ENCODE measurements at regions not wholly inside any gene's neighbourhood (a gene's known extent, or its start where the extent isn't known, plus 50 kb on each side); places are given as distances from the start of the nearest gene placed in this dataset.

DNA sequence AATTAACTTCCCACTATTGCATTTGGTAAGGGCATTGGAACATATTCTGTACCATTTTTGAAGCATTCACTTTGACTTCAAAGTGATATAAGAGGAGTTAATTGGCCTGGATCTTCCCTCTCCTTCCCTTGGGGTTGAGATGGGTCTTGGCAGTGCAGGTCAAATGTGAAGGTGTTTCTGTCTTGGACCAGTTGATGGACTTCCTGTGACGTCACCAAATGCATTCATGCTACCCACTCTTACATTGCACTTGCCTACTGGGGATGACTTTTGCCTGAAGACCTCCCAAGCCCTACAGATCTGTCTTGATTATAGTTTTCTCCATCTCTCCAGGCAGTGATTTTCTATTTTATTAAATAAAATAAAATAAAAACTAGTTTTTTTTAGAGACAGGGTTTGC is 221.5 kb downstream of the BUB3 start:
- no peaks in the 10 kb centered on the region; the same call in 1 of the 2 replicates for H3K27me3 Mint-ChIP-seq (ENCODE audit: low read depth)
- H3K14ac ChIP-seq (ENCODE audit: insufficient read depth, low read length): no peak overlapping the region
- H3K4me1 Mint-ChIP-seq: peaks cover 21 to 30% of the 10 kb centered on the region in 2 experiments
- H3K18ac ChIP-seq (ENCODE audit: insufficient read length, low read depth, low read length): no peak overlapping the region
- no peak overlapping the region for H4K5ac ChIP-seq (ENCODE audit: insufficient read length, low read depth, low read length)
- no peak overlapping the region for H2AK5ac ChIP-seq (ENCODE audit: insufficient read length, low read length)
- no peak overlapping the region for H2BK15ac ChIP-seq (ENCODE audit: low read depth, low read length)
- H3K4ac ChIP-seq (ENCODE audit: low read depth, low read length): no peak overlapping the region
- H3K27me3 ChIP-seq (ENCODE audit: insufficient read depth, low read length): no peaks in the 10 kb centered on the region
- H3K4me2 ChIP-seq (ENCODE audit: insufficient read depth, insufficient read length, low read length): no peak overlapping the region
- H2BK12ac ChIP-seq (ENCODE audit: insufficient read length, low read depth, low read length): no peak overlapping the region
- no peak overlapping the region for H2BK20ac ChIP-seq (ENCODE audit: low read depth, low read length, poor library complexity, severe bottlenecking)
- no peak overlapping the region for H2BK120ac ChIP-seq (ENCODE audit: low read depth, low read length, poor library complexity, severe bottlenecking)
- DNase-seq: no peak
- no peaks in the 10 kb centered on the region for H3K9me3 ChIP-seq (ENCODE audit: control insufficient read depth, low read depth, low read length)
- no peak overlapping the region for H4K91ac ChIP-seq (ENCODE audit: insufficient read length, low read depth, low read length)
- H3K56ac ChIP-seq (ENCODE audit: insufficient read length, low read depth, low read length): no peak overlapping the region
- no peak overlapping the region for H3K4me3 Mint-ChIP-seq
- peaks cover 3 to 11% (median 7%) of the 10 kb centered on the region in 3 experiments; a peak in 6 of 7 replicates for H3K36me3 Mint-ChIP-seq (ENCODE audit: insufficient read depth in 1 of 3, low read depth in 3 of 3)
- H3K9ac ChIP-seq (ENCODE audit: extremely low read depth, insufficient read length, low read length): no peak overlapping the region
- no peak for TF ChIP-seq CTCF (conservative IDR thresholded peaks at IDR 0.05)
- no peak overlapping the region for H4K8ac ChIP-seq (replicated peaks; ENCODE audit: insufficient read length, low read depth, low read length)
- H3T11ph ChIP-seq (ENCODE audit: low read length): no peak overlapping the region
- H4K20me1 ChIP-seq (ENCODE audit: control insufficient read depth, insufficient read depth, insufficient read length): no peaks in the 10 kb centered on the region
- no peaks in the 10 kb centered on the region for H3K79me2 ChIP-seq (ENCODE audit: insufficient read depth, low read length)
- H2BK5ac ChIP-seq (ENCODE audit: insufficient read length, low read length): no peak overlapping the region
- H3K79me1 ChIP-seq (ENCODE audit: insufficient read depth, low read depth, low read length, poor library complexity, severe bottlenecking): no peaks in the 10 kb centered on the region
- H3K4me1 ChIP-seq (ENCODE audit: insufficient read depth, low read length): peaks cover 3% of the 10 kb centered on the region
- peaks cover 0 to 5% of the 10 kb centered on the region in 2 experiments; a peak in 4 of 5 replicates for H3K9me3 Mint-ChIP-seq
- H3K23ac ChIP-seq (ENCODE audit: insufficient read length, low read depth, low read length): no peak overlapping the region
- no peaks in the 10 kb centered on the region for H3K23me2 ChIP-seq (ENCODE audit: insufficient read length, low read depth, low read length, poor library complexity, severe bottlenecking)
- no peak overlapping the region for H2AFZ ChIP-seq (ENCODE audit: low read length)
- no peak overlapping the region for H3K27ac Mint-ChIP-seq
- no peak overlapping the region for H3K27ac ChIP-seq (ENCODE audit: insufficient read length, low read depth, low read length)
- WGBS (ENCODE audit: extremely low coverage, insufficient read length, low lambda C conversion rate): no CpG with 5 or more reads among the region's 1 CpG

Measured in H9 (cell line).